NCI-H526 (cell line): ENCODE measurements at regions not wholly inside any gene's neighbourhood (a gene's known extent, or its start where the extent isn't known, plus 50 kb on each side); places are given as distances from the start of the nearest gene placed in this dataset.
"Not testable (repeated sequence)": the region's sequence is repeated elsewhere in the genome, so short reads cannot be mapped to it uniquely, and the experiment has no call there.

Experiments
- DNase-seq, 2 experiments: peaks; one replicate each; lab custom pipeline; 2025; lab: John Stamatoyannopoulos, UW

DNA sequence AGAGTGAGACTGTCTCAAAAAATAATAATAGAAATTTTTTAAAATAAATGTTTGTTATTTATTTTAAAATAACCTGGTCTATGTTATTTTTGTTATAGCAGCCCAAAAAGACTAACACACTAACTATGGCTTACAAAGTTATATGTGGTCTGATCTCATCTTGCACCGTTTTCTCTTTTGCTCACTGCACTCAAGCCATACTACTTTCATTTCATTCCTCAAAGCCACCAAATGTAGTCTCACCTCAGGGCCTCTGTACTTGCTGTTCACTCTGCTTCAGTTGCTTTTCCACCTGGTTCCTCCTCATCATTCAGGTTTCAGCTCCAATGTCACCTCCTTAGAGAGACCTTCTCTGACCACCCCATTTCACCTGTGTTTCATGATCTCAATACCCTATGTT, 55.2 kb upstream of the MDM1 start:
- DNase-seq = no peak

DNA sequence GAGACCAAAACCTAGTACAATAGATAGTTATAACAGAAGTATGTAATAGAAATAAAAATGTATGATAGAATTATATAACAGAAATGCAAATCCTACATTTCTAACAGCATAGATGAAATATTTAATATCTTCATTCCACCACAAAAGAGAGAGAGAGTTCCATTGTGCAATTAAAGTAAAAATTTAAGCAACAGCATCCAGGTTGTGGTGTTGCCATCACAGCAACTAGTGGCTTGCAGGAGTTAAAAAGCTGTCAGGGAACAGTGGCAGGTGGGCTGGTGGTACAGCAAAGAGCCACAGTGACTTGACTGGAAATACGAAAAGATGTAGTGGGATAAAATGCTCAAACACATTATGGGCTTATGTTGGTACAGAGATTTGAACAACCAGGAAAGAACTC, 57.1 kb upstream of the MDM1 start:
- DNase-seq = no peak

DNA sequence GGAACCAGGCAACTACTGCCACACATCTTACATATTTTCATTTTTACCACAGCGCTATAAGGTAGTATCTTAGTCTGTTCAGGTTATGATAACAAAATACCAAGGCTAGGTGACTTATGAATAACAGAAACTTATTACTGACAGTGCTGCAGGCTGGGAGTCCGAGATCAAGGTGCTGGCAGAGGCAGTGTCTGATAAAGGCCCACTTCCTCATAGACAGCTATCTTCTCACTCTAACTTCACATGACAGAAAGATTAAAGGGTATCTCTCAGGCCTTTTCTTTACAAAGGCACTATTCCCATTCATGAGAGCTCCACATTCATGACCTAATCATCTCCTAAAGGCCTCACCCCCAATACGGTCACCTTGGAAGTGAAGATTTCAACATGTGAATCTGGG, 59.8 kb upstream of the MDM1 start:
- no peak for DNase-seq

DNA sequence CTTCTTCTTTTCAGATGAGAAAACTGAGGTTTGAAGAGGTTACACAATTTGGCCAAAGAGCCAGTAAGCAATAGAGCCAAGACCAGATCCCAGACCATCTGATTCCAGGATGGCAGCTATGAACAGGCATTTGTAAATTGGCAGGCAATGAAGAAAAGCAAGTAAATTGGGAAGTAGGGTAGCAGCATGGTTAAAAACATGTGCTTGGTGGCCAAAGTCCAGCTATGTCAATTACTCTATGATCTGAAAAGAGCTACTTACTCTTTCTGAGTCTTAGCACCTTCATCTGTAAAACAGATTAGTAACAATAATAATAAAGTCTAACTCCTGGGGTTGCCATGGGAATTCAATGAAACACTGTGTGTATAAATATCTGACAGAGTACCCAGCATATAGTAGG, 60.2 kb upstream of the MDM1 start:
- no peak for DNase-seq

DNA sequence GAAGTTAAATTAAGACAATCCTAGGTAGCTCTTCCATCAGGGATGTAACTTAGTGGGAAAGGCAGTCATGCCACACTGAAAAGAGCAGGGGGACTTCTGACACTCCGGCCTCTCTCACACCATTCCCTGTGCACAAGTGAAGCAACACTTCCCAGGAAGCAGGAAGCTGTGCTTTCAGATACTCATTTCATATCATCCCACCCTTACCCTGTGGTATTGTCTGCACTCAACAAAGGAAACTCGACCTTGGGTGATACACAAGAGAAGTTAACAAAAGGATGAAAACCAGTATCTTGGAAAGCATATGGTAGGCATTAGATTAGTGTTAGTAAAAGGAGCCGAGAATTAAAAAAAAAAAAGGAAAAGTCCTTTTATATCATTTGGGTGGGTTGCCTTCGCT, 61.3 kb upstream of the MDM1 start:
- DNase-seq = no peak

DNA sequence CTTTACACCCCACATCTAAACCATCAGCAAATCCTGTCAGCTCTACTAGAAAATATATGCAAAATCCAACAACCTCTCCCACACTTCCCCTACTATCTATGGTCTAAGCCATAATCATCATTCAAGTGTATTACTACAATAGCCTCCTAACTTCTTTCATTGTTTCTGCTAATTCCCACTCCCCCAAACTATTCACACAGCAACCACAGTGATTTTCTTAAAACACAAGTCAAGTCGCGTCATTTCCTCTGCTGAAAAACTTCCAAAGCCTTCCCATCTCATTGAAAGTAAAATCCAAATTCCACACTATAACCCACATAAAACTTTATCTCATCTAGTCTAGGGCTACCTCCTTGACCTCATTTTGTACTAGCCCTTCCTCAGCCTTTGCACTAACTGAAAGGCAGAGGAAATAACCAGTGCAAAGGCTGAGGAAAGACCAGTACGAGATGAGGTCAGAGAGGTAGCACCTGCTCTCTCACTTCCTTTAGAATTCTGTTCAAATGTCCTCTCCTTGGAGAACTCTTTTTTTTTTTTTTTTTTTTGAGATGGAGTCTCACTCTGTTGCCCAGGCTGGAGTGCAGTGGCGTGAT, 65.5 kb upstream of the MDM1 start:
- DNase-seq = no peak

DNA sequence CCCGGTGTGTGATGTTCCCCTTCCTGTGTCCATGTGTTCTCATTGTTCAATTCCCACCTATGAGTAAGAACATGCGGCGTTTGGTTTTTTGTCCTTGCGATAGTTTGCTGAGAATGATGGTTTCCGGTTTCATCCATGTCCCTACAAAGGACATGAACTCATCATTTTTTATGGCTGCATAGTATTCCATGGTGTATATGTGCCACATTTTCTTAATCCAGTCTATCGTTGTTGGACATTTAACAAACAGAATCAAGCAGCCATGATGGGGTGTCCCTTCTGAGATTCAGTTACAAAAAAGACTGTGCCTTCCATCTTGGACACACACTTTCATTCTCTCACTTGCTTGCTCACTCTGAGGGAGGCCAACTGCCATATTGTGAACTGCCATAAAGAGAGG, 66.5 kb upstream of the MDM1 start:
- not testable (repeated sequence) for DNase-seq

DNA sequence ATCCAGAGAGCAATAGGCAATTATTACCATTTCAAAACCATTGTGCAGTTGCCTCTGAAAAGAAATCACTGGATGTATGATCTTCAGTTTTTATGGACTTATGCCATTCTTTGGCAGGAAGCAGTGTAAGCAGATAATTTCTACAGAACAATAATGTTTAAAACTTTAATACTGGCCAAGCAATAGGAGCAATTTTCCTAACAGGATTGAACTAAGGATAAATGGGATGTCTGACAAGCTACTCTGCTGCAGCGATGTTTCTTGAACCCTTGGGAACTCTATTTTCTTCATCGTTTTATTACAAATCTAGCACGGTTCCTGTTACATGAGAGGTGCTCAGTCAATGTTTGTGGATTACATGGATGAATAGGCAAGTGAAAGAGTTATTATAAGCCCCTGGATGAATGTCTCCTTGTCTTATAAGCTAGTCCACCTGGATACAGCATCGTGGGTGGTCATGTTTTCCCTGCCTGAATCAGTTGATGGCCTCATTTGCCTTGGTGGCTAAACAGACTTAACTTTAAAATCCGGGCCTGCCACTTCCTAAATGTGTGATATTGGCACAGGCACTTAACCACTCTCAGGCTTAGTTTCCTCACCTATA, 68.2 kb upstream of the MDM1 start:
- peak; percentile 79 to 80 for DNase-seq

DNA sequence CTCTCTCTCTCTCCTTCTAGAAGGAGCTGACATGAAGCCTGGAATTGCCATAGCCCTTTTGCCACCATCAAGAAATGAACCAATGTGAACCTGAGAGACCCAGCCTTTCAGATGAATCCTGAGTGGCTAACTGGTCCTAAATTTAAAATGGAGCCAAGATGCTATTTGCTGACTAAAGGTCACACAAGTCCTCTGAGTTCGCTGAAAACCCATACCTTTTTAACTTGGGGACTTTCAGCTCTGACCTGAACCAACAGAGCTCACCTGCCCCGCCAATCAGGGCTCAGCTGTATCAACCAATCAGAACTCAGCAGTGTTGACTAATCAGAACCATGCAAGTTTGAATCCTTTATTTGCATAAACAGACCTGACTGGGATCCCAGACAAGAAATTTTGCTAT, 70.3 kb upstream of the MDM1 start:
- DNase-seq = no peak

DNA sequence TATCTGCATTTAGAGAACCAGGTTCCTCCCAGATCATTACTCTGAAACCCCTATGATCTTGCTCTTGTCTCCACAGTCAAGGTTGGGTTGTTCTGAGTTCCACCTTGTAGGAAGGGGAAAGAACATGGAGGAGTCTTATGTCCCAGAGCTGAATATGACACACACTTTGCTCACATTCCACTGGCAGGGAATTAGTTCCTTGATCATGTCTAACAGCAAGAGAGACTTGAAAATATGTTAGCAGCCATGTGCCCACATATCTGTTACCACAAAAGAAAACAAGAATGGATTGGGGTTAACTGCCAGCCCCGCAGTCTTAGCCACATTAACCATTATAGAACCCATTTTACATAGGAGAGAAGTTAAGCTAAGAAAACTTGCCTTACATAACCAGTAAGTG, 71.1 kb upstream of the MDM1 start:
- DNase-seq = no peak

DNA sequence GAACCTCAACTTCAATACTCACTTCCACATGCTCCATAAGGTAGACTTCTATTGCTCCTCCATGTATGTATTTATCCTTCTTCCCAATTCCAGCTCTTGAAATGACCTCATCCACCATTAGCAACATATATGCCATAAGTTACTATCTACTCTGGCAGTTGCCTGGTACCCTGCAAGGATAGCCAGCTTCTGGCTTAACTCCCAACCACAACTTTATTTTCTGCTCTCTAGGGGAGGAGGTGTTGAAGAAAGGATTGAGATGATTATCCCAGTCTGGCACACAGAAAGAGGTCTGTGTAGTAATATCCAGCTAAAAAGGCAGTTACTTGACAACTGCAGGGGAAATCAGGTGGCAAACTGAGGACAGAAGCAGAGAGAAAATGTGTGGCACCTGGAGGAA, 71.5 kb upstream of the MDM1 start:
- DNase-seq = no peak

DNA sequence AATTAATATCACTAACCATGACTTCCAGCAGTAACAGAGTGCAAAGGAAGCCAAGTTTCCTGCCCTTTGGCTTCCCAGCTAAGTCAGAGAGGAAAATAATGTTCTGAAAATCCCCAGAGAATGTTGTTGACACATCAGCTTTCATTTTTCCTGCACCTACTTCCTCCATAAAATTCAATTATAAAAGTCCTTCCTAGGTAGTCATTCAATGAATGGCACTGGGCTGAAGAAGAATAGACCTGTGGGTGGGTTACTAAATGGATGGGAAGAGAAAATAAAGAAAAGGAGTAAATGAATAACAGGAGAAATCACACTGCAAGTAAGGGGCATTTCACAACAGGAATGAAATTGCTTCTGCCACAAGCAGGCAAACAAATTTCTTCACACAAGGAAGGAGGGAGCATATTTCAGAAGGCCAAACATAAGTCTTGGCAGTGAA, 73.2 kb upstream of the MDM1 start:
- DNase-seq = no peak

DNA sequence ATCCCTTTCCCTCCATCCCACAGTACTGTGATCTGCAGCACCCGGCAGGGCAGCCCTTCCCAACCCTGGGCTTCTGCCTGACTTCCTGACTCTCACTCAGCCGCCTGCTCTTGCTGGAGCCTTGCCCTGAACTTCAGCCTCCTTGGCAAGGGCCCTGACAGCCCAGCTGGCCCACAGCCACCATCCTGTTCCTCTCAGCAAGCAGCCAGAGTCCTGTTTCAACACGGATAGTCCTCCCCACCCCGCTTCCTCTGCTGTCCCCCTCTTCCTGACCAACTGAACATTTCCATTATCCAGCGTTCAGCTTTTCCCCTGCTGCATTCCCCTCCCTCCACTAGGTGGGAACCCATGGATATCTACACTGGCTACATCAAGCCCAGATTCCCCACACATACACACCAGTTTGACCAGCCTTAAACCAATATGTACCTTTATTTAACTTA, 74.0 kb upstream of the MDM1 start:
- no peak for DNase-seq

DNA sequence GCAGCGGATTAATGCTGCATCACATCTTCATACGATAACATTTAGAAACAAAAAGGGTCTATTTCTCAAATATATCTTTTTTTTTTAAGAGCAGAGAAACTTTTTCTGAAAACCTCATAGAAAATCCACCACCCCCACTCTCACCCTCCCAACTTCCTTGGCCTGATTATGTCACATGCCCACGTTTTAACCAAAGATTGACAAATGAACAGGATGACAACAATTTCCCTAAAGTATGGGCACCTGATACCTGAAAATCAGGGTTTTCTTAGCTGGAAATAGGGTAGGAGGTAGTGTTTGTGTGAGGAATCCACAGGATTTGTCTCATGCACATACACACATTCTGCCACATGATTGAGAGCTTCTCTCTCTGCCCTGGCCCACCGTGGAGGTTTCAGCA, 74.7 kb upstream of the MDM1 start:
- no peak for DNase-seq

DNA sequence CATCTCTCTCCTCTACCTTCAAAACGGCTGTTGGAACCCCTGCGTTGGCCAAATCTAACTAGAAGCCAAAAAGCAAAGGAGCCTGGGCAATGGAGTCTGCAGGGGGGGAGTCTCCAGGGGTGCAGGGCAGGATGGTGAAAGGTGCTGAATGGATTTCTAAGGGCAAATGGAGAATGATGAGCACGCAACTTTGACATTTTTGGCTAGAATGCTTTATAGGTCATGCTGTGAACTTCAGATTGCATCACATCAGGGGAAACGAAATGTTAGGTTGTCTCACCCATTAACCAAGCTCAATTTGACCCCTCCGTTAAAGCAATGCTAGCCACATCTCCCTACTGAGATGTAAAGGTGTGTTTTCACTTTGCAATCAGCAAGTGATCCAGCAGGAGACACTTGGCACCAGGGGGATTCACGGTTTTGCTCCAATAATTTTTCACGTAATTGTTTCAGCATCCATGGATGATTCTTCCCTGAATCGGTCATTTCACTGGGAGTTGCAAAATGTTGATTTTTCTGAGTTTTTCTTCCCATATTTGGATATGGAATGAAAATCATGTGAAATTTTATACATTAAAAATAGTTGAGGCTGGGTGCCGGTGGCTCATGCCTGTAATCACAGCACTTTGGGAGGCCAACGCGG, 78.0 kb upstream of the MDM1 start:
- no peak for DNase-seq

DNA sequence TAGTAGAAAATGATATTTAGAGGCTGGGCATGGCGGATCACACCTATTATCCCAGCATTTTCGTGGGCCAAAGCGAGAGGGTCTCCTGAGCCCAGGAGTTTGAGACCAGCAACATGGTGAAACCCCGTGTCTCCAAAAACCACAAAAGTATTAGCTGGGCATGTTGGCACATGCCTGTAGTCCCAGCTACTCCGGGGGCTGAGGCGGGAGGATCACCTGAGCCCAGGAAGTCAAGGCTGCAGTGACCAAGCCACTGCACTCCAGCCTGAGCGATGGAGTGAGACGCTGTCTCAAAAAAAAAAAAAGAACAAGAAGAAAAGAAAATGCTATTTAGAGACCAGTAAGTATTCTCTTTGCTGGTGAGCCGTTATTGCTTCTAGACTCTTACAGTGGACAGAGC, 79.2 kb upstream of the MDM1 start:
- no peak for DNase-seq

DNA sequence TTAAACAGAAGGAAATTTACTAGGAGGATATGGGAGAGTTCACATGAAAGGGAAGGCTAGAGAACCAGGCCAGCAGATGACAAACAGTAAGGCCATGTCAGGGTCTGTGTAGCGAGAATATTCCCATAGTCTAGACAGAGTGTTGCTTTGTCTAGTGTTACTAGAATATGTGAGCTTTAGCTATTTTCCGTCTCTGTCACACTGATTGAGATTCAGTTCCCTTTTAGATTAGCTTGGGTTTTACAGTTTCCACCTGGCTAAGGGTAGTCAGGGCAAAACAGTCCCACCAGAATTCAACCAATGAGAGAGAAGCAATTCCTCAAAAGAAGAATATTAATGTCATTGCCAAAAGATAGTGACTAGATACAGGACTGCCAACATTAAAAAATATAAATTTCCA, 82.8 kb upstream of the MDM1 start:
- no peak for DNase-seq

DNA sequence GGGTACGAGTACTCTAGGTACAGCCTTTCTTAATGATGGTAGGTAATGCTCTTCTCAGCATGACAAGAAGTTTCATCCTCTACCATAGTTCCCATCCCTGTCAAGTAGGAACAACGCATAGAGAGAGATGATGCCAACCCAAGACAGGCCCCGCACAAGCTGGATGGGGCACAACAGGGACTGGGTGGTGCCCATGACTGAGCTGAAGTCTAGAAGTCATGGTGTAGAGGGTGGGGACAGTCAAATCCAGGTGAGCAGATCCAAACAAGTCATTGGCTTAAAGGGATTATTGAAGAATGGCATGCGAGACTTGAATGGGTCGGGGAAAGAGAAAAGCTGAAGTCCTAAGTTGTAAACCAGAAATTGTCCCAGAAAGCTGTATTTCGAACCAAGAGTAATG, 84.2 kb upstream of the MDM1 start:
- DNase-seq = no peak

DNA sequence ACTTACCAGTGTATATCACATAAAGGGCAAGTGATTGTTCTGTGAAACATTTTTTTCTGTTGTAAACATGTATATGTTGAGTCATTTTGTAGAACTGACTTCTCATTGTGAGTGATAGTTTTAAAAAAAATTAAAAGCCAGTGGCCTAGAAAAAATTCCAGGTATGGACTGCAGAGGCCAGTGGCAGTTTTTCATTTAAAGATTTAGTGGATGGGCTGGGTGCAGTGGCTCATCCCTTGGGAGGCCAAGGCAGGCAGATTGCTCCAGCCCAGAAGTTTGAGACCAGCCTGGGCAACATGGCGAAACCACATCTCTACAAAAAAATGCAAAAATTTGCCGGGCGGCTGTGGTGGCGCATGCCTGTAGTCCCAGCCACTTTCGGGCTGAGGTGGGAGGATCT, 84.7 kb upstream of the MDM1 start:
- DNase-seq = no peak

DNA sequence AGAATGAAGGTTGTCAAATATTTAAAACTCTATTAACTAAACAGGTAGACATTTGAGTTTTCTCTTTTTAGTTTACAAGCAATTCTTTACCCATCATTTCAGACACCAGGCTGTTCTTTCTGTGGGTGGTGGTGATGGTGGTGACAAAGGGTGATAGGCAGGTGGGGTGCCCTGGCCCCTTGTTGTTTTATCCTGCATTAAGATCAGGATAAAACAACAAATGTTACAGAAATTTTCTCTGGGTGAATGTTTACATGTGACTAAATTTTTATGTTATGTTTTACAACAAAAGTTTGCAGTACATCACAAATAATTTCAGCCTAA, 85.9 kb upstream of the MDM1 start:
- no peak for DNase-seq

DNA sequence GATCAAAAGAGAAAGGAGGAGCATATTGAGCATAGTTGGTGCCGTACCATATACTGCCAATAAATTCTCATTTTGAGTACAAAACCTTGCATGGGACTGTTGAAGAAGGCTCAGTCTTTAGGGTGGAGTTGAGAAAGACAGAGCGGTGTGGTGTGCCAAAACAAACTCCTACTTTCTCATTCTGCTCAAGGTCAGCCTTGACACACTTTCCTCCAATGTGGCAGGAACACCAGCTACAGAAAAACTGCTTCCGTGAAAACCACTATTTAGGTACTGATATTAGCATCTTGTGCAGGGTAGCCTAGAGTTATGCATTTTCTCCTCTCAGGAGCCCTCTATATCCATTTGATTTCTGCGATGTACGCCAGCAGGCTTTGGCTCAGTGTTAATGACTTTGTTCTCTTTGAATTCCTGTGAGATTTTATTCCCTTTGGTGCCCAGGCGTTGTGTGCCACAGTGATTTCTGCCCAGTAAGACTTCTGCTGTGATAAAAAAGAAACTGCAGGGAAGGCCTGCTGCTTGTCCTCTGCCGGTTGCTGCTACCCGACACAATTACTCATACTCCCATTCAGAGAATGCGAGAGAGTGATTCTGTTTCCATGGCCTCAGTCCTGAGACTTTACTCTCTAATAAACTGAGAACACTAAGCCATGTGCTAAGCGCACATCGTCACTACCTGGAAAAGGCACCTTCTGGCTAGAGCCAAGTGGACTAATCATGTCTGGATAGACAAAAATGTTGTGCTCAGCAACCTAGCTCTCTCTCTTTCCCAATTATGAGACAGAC, 88.3 kb upstream of the MDM1 start:
- DNase-seq = no peak

DNA sequence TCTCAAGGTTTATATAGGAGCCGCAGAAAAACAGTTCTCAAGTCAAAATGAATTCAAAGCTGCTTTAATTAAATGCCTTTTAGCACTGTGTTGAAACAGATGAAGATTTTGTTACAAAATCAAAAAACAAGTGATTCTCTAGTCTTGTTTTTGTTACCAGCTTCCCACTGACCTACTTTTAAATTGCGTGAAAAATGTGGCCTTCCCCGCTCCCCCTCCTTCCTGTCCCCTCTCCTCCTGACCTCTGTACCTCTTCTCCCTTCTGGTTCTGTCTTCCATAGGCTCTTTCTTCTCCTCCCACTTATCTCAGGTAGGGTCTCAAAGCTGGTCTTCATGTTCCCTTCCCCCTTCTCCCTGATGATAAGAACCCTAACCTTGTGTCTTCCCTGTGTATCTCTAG, 90.0 kb upstream of the MDM1 start:
- no peak for DNase-seq

DNA sequence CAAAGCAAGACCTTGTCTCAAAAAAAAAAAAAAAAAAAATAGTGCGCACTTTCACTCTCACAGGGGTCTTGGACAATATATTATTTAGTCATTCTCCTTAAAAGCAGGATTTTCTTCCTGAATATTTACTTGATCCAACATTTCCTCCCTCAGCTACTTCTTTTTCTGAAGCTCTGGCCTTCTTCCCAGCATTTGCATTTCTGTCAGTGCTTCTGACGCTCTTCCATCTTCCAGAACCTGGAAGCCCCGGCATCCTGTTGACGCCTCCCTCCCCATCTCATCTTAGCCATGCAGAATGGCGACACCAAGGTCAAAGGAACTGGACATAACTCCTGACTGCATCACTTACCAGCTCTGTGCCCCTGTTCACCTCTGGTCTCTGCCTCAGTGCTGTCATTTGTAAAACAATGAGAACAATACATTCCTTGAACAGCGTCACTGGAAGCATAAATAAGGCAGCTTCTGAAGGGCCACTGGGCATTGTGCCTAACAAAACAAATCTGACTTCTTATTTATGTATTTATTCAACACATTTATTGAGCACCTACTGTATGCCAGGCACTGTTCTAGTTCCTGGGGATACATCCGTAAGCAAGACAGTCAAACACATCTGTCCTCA, 90.9 kb upstream of the MDM1 start:
- no peak for DNase-seq
